Activated T-helper 1 cell treated with anti-CD3 and anti-CD28 coated beads, Interleukin-2, amount 50 U/mL, for 16 hours (primary cell): ENCODE measurements at regions not wholly inside any gene's neighbourhood (a gene's known extent, or its start where the extent isn't known, plus 50 kb on each side); places are given as distances from the start of the nearest gene placed in this dataset.

Source experiments
- DNase-seq, 2 donors: peaks; one replicate each; pipeline ENCODE4 v3.0.0-alpha.2; 2020; ENCODE audit warnings: low read depth in 1 of 2, low spot score in 1 of 2

DNA sequence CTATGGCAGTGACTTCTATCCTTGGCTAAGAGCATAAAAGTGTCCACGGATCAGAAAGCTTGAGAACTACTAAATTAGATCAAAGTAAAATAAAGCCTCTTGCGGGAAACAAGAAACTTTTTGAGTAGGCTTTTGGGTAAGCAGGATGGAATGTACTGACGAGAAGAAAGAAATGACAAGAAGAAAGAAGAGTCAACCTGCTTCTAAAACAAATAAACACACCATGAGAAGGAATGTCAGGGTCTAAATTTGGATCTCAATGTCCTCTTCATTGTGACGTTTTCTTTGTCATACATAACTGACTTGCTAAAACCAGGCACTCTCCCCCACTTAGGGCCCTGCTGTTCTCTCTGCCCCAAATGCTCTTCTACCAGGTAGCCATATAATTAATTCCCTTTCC lies 290.1 kb upstream of the PTGER4 start:
- DNase-seq, result no peak

DNA sequence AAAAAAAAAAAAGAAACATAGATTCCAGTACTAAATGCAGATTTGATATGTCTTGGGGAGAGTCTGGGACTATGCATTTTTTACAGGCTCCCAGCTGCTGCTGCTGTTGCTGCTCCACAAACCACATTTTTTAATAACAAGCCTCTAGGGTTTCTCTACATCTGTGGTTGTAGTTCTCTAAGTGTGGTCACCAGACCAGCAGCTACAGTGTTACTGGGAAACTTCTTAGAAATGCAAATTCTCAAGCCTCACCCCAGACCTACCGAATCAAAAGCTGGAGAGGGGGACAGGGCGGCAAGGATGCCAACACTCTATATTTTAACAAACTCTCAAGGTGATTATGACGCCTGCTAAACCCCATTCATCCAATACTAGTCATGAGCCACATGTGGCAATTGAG lies 293.4 kb upstream of the PTGER4 start:
- no peak for DNase-seq

DNA sequence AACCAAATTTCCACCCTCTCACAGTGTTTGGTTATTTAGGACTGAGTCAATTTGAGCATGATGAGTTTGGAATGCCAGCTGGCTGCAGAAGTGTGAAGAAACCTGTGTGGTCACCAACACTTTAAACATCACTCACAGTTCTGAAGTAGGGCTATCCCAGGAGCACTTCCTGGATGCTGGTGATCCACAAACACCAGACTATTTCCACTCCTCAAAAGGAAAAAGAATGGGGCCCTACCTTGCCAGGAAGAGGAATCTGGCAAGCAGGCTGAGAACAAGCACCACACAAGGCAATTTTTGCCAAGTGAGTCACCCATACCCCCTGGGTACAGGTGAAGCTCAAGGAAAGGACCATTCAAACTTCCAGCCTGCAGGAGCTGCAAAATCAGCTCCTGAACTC lies 294.2 kb upstream of the PTGER4 start:
- no peak for DNase-seq

DNA sequence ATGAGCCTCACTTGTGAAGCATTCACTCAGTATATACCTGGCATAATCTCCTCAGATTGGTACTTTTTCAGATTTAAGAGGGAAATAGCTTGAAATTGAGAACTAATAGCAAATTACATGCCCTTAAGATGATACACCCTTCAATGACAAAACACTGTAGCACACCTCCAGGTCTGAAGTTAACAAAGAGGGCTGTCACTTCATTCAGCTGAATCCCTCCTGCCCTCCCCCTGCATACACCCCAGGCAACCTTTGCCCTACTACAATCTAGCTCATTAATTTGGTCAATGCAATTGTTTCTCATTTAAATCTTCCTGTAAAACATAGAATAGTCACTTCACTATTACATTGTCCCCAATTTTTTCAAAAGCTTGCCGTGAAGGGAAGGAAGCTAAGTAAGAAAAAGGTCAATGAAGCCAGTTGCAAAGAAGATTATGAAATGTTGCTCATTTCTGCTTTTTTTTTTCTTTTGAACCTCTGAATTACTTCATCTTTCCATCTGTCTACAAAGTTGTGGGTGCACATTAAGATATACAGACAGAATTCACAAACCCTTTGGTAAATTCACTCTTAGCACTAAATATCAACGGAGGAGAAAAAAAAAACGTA lies 294.8 kb upstream of the PTGER4 start:
- no peak for DNase-seq

DNA sequence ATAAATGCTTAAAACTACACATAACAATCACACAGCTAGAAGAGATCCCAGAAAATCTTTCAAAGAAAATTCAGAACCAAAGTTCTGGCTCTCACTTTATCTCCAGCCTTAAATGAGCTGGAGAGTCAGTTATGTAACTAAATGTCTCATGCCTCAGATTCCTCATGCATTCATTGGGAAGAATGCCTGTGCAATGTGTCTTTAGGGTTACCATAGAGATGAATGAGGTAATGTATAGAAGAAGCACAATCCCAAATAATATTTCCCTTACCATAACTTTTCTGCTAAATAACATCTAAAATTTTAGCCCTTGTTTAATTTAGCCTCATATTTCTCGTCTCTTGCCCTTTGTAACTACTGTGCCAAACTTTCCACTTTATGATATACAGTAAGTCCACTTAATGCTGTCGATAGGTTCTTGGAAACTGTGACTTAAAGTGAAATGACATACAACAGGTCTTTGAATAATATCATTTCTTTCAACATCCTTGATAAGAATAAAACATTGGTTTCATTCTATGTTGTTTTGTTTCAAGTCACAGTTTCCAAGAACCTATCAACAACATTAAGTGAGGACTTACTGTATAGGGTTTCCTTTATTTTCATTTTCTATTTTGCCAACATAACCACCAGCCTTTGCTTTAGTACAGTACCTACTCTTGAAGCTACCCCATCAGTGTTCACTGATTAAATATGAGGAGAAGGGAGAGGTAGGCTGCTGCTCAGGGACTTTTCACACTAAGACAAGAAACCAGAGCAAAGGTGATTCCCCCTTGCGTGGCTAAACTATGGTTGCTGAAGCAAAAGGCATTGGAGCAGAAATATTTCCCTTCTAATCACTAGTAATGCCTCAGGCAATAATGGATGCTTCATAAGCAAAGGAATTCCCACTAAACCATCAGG lies 295.7 kb upstream of the PTGER4 start:
- DNase-seq, result no peak

DNA sequence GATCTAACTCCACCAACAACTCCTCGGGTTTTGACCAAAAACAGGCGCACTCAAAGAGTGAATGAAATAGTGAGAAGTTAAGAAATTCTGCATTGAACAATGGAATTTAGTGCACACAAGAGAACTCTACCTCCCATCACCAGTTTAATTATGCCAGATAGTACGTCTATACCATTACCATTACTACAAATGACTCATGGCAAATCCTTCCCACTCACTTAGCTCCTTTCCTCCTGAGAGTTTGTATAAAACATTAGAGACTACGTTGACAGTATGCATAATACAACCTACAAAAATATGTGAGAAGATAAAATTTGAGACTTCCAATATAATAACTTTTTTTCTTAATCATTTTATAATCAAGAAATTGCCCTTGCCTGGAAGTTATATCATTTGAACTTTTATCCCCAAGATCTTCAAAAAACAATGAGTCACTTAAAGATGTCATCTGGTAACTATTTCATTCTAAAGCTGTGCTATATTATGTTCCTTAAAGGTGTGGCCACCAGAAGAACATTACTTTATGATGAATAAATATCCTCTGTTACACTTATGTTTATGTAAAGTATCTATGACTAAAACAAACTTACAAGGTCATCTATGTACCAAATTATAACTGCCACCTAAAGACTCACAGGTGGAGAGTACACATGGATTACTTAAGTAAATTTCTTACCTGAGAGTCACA lies 297.9 kb upstream of the PTGER4 start:
- DNase-seq, result no peak

DNA sequence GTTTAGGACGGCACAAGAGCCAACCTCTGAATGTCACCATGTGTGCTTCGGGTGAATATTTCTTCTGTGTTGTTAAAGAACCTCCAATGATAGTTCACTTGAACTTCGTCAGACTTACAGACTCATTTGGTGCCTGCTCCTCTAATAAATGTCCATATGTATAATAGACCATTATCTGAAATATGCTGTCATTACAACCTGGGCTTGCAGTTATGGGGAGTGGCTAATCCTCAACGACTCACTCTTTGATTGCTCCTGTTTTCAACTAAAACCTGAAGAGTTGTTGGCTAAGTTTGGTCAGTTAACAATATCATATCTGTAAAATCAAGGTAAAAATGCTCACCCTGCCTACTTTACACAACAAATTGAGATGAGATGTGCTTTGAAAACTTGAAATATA lies 298.7 kb upstream of the PTGER4 start:
- DNase-seq, result no peak

DNA sequence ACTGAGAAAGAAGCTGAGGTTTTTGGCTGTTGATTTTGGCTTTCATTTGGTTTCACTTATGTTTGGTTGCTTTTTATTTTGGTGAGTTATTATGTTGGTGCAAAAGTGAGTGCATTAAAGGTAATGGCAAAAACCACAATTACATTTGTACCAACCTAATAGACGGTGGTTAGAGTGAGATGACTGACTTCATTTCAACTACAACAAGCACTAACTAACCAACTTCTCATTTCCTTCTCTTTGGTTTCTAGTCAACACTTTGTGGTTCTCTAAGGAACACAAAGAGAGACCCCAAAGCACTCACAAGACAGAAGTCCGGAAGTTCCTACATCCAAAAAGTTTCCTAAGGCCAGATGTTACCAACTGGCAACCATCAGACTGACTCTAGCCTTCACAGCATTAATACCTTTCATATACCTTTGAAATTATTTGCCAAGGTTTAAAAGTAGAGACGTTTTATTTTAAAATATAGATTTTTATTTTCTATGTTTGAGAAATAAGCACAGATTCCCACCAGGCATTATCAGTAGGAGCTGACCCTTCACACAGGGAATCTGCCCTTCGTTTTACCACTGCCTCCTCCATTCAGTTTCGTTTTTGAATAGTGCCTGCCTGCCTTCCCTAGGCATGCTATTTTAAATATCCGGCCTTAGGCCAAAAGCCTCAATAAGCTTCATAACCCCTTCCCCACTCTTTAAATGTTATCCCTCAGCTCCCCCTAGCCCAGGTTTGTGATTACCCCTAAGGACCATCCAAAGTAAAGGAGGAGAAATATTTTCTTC lies 301.1 kb upstream of the PTGER4 start:
- no peak for DNase-seq

DNA sequence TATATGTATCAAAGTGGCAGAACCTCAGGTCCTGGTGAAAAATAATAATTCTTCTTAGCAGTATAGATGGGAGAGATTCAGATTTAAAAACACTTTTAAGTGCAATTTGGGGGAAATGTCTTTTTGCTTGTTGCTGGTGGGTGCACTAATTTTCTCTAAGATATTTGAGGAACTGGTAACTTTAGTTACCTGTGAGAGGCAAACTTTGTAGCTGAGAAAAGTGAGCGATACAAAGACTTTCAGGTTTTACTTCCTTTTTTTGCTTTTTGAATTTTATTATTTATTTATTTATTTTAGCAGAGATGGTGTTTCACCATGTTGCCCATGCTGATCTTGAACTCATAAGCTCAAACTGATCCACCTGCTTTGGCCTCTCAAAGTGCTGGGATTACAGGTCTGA lies 303.1 kb upstream of the PTGER4 start:
- DNase-seq, result no peak

DNA sequence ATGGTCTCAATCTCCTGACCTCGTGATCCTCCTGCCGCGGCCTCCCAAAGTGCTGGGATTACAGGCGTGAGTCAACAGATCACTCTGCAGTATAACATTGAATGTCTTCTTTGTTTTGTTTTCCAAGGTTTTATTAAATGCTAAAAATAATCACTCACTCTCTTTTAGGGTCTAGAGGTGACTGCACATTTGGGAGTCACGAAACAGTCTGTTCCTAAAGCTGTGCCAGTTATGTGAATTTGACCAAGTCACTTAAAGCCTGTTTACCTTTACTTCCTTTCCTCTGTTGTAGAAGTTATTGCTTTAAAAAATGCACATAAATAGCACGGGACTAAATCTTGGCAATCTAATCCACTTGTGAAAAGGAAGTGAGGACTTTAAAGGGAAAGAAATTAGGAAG lies 304.9 kb upstream of the PTGER4 start:
- DNase-seq, result no peak

DNA sequence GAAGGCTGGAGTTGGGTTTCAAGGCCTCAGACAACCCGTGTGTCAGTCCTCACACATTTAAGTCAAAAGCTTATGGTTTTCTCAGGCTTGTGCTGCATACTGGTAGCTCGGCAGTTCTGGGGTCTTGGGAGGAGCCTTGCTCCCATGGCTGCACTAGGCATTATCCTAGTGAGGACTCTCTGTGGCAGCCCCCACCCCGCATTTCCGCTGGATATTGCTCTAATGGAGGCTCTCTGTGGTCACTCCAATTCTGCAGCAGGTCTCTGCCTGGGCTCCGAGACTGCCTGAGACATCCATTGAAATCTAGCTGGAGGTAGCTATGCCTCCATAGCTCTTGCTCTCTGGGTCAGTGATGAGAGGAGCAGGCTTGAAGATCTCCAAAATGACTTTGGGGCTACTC lies 311.5 kb upstream of the PTGER4 start:
- no peak for DNase-seq

DNA sequence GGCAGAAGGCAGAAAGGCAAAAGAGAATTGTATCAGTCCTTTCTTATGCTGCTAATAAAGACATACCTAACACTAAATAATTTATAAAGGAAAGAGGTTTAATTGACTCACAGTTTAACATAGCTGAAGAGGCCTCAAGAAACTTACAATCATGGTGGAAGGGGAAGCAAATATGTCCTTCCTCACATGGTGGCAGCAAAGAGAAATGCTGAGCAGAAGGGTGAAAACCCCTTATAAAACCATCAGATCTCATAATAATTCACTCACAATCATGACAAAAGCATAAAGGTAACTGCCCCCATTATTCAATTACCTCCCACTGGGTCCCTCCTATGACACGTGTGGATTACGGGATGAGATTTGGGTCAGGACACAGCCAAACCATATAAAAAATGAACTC lies 312.5 kb upstream of the PTGER4 start:
- no peak for DNase-seq

DNA sequence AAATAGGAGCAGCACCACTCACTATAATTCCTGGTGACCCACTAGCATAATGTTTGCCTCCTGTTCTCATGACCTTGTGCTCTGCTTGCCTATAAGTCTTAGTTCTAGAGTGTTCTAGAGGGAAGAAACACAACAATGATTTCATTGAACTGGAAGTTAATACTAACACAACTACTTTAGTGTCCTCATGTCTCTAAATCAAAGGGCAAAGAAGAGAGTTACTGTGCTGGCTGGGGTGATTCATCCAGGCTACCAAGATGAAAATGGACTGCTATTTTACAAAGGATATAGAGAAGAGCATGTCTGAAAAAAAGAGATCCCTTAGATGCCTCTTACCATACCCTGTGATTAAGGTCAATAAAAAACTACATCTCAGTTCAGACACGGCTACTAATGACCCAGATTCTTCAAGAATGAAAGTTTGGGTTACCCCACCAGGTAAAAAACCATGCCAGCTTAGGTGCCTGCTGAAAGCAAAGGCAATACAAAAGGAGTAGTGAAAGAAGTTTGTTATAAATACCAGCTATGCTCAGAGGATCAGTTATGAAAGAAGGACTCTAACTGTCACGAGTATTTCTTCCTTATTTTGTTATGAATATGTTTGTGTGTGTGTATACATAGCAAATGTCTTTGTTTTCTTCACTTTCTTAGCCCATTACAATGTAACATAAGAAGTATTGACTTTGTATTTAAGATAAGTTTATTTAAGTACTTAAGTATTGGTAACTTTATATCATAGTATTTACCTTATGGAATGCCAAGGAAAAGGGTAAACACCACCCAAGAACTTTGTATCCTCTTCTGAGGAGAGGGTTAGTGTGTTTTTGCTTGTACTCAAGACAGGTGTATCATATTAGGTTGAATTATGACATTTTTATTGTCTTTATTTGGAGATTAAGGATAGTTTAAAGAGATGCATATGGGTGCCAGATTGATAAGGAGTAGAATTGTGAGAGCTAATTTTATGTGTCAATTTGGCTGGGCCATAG lies 314.1 kb upstream of the PTGER4 start:
- no peak for DNase-seq

DNA sequence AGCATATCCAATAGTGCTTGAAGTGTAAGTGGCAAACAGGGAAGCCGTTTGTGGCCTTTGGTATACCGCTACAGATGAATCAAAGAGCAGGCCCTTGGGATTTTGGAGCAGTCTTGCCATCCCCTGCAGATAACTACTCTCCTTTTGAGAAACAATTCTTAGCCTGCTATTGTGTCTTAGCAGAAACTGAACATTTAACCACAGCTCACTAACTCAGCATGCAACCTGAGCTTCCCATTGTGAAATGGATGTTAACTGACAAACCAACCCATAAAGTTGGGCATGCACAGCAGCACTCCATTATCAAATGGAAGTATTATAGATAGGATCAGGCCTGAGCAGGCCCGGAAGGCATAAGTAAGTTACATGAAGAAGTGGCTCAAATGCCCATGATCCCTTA lies 315.3 kb upstream of the PTGER4 start:
- DNase-seq, result no peak

DNA sequence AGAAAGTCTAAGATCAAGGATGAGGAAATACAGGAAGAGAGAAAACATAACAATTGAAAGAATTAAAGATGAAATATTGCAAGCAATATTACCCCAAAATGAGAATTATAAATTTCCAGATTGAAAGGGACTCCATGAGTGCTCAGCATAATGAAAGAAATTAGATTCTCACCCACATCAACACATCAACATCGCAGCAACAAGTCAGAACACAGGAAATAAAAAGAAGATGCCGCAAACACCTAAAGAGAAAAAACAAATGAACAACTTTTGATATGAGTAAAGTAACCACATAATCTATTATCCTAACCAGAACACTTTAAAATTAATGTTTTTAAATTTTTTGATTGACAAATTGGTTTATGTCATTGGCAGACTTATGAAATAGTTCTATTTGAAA lies 318.3 kb upstream of the PTGER4 start:
- DNase-seq, result no peak

DNA sequence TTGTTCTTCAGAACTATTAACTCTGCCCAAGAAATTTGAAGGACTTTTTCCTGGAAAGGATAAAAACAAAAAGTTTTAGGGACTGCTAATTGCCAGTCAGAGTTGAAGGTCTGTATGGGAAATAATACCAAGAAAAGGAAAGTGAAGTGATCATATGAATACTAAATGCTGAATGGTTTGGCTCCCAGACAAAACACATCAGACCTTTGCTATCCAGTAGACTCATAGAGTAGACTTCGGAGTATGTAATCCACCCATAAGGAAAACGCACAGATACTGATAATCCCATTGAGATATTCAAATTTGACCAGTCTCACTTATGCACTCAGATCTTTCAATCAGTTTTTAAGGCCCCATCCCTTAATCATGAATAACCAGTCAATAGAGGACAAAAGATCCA lies 319.0 kb upstream of the PTGER4 start:
- DNase-seq, result no peak

DNA sequence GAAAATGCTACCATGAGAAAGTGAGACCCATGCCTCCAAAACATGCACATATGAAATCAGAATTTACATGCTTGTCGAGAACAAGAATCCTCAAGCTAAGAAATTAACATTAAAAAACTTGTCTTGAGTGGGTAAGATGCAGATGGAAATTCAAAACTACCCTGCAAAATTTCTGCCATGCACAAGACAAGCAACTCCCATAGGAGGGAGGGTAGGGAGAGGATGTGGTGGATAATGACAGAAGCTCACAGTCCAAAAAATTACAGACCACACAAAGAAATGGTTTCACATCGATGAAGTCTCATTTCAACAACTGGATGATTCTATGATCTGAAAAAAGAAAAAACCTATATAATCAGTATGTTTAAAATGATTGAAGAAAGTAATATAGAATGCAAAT lies 319.9 kb upstream of the PTGER4 start:
- DNase-seq, result no peak

DNA sequence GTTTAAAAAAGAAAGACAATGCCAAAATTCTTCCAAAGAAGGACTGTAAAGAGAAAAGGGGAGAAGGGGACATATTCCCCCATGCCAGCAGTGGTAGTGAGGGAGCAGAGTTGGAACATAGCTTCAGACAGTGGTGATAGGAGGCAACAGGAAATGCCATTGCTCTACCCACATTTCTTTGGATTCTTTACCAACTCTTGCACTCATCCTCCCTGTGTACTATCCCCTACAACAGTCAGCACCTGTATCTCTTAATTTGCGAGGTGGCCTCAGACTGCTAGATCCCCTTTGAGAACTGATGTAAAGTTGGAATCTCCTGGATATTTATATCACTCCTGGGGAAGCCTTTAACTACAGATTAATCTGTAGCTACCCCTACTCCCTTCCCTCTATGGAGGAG lies 320.6 kb upstream of the PTGER4 start:
- no peak for DNase-seq

DNA sequence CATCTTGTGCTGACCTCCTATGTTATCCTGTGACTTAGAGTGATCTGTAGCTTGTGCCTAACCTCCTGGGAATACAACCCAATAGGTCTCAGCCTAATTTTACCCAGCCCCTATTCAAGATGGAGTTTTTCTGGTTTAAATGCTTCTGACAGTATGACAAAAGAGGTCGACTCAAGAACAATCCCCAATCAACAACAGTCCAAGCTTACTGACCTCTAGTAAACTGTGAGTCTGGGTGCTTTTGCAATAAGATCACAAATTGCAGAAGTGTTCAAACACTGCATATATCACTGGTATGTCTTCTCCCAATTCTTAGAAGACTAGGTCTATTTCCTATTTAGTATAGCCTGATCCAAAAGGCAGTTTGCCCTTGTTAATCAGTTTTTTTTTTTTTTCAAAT lies 323.5 kb upstream of the PTGER4 start:
- no peak for DNase-seq

DNA sequence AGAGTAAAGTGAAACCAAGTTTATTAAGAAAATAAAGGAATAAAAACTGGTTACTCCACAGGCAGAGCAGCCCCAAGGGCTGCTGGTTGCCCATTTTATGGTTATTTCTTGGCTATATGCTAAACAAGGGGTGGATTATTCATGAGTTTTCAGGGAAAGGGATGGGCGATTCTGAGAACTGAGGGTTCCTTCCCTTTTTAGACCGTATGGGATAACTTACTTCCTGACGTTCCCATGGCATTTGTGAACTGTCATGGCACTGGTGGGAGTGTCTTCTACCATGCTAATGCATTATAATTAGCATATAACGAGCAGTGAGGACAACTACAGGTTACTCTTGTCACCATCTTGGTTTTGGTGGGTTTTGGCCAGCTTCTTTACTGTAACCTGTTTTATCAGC lies 323.9 kb upstream of the PTGER4 start:
- no peak for DNase-seq
